RWPE2 (cell line): ENCODE measurements at regions not wholly inside any gene's neighbourhood (a gene's known extent, or its start where the extent isn't known, plus 50 kb on each side); places are given as distances from the start of the nearest gene placed in this dataset.
A peak's percentile ranks its signal among the peaks of the same experiment; 100 is the strongest.
"Not testable (repeated sequence)": the region's sequence is repeated elsewhere in the genome, so short reads cannot be mapped to it uniquely, and the experiment has no call there.

ENCODE experiments used
- ATAC-seq: fragments of 200-7000 bp; cut with Tn5 transposase; 3 replicates; pipeline ENCODE4 v1.9.1; 2021; ENCODE audit warnings: low read depth
- DNase-seq: peaks from one replicate; pipeline ENCODE4 v3.0.0-alpha.2; 2020; ENCODE audit warnings: low spot score
- H3K27ac ChIP-seq: fragments of 450-650 bp; 2 replicates; pipeline ENCODE4 v1.5.1; 2017; ENCODE audit warnings: mild to moderate bottlenecking; ENCODE audit not compliant: poor library complexity, severe bottlenecking
- H3K27me3 ChIP-seq: fragments of 250-450 bp; sonication (Bioruptor Pico); 2 replicates; pipeline ENCODE4 v1.5.1; 2021; ENCODE audit warnings: mild to moderate bottlenecking, moderate library complexity; ENCODE audit not compliant: insufficient read depth, poor library complexity, severe bottlenecking
- H3K36me3 ChIP-seq: fragments of 250-450 bp; sonication (Bioruptor Pico); 2 replicates; pipeline ENCODE4 v1.5.1; 2020; ENCODE audit warnings: low read depth, mild to moderate bottlenecking, moderate library complexity
- H3K4me1 ChIP-seq: fragments of 250-450 bp; sonication (Bioruptor Pico); 2 replicates; pipeline ENCODE4 v1.5.1; 2021; ENCODE audit warnings: mild to moderate bottlenecking, moderate library complexity; ENCODE audit not compliant: insufficient read depth, poor library complexity, severe bottlenecking
- H3K4me3 ChIP-seq: fragments of 250-450 bp; sonication (Bioruptor Pico); 2 replicates; pipeline ENCODE4 v1.5.1; 2021; ENCODE audit warnings: mild to moderate bottlenecking, moderate library complexity; ENCODE audit not compliant: severe bottlenecking
- H3K9me3 ChIP-seq: fragments of 250-450 bp; sonication (Bioruptor Pico); 2 replicates; pipeline ENCODE4 v1.5.1; 2021; ENCODE audit warnings: mild to moderate bottlenecking, moderate library complexity; ENCODE audit not compliant: severe bottlenecking
- CTCF ChIP-seq: fragments of 450-650 bp; IDR thresholded peaks from one replicate; pipeline ENCODE4 v1.5.1; 2017; ENCODE audit warnings: mild to moderate bottlenecking, moderate library complexity; ENCODE audit not compliant: poor library complexity, severe bottlenecking

- not testable (repeated sequence) for ATAC-seq, H3K9me3 ChIP-seq, DNase-seq, H3K4me1 ChIP-seq, H3K4me3 ChIP-seq, H3K27me3 ChIP-seq, H3K27ac ChIP-seq, H3K36me3 ChIP-seq
- peak; percentile 67 for TF ChIP-seq CTCF
Observed at GRCh38 chr7:32765649-32766251, 125.8 kb downstream of the KBTBD2 start.

GRCh38 chr7:32765185-32765584, 126.4 kb downstream of the KBTBD2 start:
- Histone ChIP-seq H3K4me1 (no peaks in the 10 kb centered on the region), H3K27me3 (no peaks in the 10 kb centered on the region), H3K36me3 (no peaks in the 10 kb centered on the region), H3K27ac (no peak overlapping the region), H3K9me3 (no peaks in the 10 kb centered on the region), H3K4me3 (no peak overlapping the region)
- no peak for TF ChIP-seq CTCF
- DNase-seq, result no peak
- no peak for ATAC-seq

- Histone ChIP-seq H3K27me3 (no peaks in the 10 kb centered on the region), H3K4me1 (no peaks in the 10 kb centered on the region), H3K4me3 (no peak overlapping the region), H3K36me3 (no peaks in the 10 kb centered on the region), H3K27ac (no peak overlapping the region), H3K9me3 (no peaks in the 10 kb centered on the region)
- no peak for TF ChIP-seq CTCF
- no peak for DNase-seq
- ATAC-seq, result no peak
Observed at GRCh38 chr7:32762925-32763293, 128.7 kb downstream of the KBTBD2 start.

GRCh38 chr7:32762206-32762924, 129.2 kb downstream of the KBTBD2 start:
- H3K27me3 ChIP-seq, H3K4me3 ChIP-seq, ATAC-seq: not testable (repeated sequence)

GRCh38 chr7:32761451-32762205, 129.9 kb downstream of the KBTBD2 start:
- no peak for DNase-seq
- no peak for ATAC-seq
- Histone ChIP-seq H3K4me3 (no peak overlapping the region), H3K4me1 (no peaks in the 10 kb centered on the region), H3K36me3 (no peaks in the 10 kb centered on the region), H3K9me3 (no peaks in the 10 kb centered on the region), H3K27ac (no peak overlapping the region), H3K27me3 (no peaks in the 10 kb centered on the region)
- TF ChIP-seq CTCF, result no peak

More at GRCh38 chr7:32762206-32762924, 129.2 kb downstream of the KBTBD2 start:
- not testable (repeated sequence) for H3K27ac ChIP-seq, DNase-seq, H3K4me1 ChIP-seq, H3K36me3 ChIP-seq, H3K9me3 ChIP-seq

- not testable (repeated sequence) for H3K27me3 ChIP-seq, H3K4me1 ChIP-seq, DNase-seq, ATAC-seq, H3K36me3 ChIP-seq, H3K27ac ChIP-seq, H3K9me3 ChIP-seq, H3K4me3 ChIP-seq
Observed at GRCh38 chr7:32760755-32761154, 130.8 kb downstream of the KBTBD2 start.

GRCh38 chr7:32759859-32760258, 131.7 kb downstream of the KBTBD2 start:
- H3K4me3 ChIP-seq, H3K27me3 ChIP-seq, DNase-seq, H3K27ac ChIP-seq, ATAC-seq, H3K4me1 ChIP-seq, H3K36me3 ChIP-seq, H3K9me3 ChIP-seq: not testable (repeated sequence)
